Right ventricle myocardium inferior (tissue), 1 donor: ENCODE measurements at regions not wholly inside any gene's neighbourhood (a gene's known extent, or its start where the extent isn't known, plus 50 kb on each side); places are given as distances from the start of the nearest gene placed in this dataset.
"Not testable (repeated sequence)": the region's sequence is repeated elsewhere in the genome, so short reads cannot be mapped to it uniquely, and the experiment has no call there.

ENCODE experiments used
- ATAC-seq: fragments of 200-7000 bp; cut with Tn5 transposase; one replicate; pipeline ENCODE4 v1.9.1; 2020; ENCODE audit warnings: mild to moderate bottlenecking, moderate library complexity
- DNase-seq: peaks from one replicate; pipeline ENCODE4 v3.0.0; 2021; ENCODE audit errors: missing footprints
- intact Hi-C: fragments of 100-400 bp; cut with DNase I; formaldehyde crosslinking; loops from one replicate; pipeline ENCODE4 v1.11.0; 2022
- donor health status: DM: no; HTN: yes; CAD: no; lungs with severe emphysema.

DNA sequence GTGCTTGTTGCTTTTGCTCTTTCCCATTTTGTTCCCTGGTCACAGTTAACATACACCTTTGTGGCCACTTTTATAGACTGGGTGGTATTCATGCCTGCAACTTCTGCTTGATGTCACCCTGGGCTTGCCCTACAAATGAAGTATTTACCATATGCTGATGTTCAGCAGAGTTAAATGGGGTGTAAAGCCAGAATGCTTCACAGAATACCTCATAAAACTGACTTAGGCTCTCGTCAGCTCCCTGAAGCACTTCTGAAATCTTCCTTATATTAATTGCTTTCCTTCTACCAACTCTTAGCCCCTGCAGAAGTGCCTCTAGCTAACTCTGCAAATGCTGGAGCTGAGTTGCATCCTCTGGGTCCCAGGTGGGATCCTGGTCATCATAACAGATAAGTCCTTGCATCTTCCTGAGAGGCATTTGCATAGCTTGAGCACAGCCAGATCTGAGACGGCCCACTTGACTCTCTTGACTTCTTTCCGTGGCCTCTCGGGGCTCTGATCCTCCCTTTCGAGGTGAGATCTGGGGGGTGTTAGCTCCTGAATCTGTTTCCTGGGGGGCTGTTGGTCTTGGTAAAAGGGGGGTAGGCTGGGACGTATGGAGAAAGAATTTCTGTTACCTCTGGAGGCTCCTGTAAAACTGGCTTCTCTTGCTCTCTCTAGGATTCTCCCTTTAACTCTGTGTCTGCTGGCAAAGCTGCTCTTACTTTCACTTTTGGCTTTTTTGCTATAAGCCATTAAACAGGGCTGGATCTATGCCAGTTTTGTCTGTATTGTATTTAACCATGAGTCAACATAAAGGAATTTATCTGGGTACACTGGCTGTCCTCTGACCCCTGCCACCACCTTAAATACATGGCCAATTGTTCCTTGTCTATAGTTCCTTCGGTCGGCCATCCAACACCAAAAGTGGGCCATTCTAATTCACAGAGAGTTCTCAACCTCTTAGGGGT, 223.0 kb upstream of the SYNCRIP start:
- no peak for ATAC-seq
- intact Hi-C loops, result loop anchor here (10.0 kb wide), 1 partner anchor 221 kb away; the partner anchor contains the start of gene SYNCRIP
- no peak for DNase-seq

DNA sequence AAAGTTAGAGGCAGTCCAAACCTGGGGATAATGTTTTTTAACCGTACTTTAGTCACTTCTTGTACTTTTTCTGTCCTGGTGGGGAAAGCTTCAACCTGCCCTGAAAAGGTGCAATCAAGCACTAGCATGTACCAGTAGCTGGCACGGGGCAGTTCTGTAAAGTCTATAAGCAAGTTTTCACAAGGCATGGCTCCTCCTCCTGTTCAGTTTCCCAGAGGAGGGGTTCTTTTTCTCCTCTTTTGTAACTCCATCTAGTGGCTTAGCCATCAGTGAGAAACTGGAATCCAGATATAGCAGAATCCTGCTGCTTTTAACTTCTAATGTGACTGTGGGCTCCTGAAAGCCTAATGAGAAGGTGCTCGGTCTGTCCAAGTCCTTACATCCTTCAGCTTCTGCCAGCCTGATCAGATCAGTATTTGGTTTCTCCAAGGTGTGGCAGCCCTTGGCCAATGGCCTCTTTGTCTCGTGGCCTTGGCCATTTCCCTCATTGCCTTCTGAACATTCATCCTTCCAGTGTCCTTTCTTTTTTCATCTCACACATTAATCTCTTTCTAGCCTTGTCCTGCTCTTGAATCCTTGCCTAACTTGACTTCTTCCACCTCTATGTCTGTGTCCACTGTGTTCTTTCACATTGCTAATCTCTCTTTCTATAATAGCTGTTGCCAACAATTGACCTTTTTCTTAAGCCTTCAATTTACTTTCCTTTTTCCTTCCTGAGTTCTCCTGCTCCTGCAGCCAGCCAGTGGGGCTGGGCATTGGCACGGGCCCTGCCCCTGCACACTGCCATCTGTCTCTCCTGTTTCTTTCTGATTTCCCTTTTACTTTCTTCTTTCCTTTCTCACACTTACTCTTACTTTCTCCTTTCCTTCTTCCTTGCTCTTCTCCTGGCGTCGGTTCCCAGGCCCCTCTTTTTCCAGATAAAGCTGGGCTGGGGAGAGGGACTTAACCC, 222.0 kb upstream of the SYNCRIP start:
- DNase-seq, result no peak
- intact Hi-C loops, result loop anchor here (10.0 kb wide), 1 partner anchor 220 kb away; the partner anchor contains the start of gene SYNCRIP
- peak; percentile 16 for ATAC-seq

DNA sequence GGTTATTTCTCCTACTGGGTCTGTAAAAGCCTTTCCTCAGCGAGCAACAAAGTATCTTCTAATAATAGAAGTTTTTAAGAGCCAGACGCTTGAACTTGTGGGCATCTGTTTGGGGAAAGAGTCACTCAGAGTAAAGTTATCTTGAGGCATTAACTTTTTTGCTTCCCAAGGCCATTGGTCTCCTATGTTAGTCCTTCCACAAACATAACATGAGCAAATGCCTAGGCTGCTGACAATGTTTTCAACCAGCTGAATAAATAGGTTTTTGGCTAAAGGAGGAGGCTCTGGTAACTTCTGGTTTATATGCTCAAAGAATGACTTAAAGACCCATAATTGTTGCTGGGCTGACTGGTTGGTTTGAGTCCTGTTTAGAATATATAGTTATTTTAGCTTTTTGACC, 213.5 kb upstream of the SYNCRIP start:
- ATAC-seq (no peak), DNase-seq (no peak)
- intact Hi-C loops, result no loop called here

DNA sequence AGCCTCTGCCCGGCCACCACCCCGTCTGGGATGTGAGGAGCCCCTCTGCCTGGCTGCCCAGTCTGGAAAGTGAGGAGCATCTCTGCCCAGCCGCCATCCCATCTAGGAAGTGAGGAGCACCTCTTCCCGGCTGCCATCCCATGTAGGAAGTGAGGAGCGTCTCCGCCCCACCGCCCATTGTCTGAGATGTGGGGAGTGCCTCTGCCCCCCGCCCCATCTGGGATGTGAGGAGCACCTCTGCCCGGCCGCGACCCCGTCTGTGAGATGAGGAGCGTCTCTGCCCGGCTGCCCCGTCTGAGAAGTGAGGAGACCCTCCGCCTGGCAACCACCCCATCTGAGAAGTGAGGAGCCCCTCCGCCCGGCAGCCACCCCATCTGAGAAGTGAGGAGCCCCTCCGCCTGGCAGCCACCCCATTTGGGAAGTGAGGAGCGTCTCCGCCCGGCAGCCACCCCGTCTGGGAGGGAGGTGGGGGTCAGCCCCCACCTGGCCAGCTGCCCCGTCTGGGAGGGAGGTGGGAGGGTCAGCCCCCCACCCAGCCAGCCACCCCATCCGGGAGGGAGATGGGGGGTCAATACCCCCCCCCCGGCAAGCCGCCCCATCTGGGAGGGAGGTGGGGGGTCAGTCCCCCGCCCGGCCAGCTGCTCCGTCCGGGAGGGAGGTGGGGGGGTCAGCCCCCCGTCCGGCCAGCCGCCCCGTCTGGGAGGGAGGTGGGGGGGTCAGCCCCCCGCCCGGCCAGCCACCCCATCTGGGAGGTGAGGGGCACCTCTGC, 195.8 kb upstream of the SYNCRIP start:
- intact Hi-C loops, ATAC-seq, DNase-seq: not testable (repeated sequence)

DNA sequence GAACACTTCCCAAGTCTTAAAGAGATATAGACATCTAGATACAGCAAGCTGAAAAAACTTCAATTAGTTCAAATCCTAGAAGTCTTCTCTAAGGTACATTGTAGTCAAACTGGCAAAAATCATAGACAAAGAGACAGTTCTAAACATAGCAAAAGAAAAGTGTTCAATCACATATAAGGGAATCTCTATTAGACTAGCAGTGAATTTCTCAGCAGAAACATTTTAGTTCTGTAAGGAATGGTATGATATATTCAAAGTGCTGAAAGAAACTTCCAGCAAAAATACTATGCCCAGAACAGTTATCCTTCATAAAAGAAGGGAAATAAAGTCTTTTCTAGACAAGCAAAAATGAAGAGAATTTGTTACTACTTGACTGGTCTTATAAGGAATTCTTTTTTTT, 186.3 kb upstream of the SYNCRIP start:
- DNase-seq (no peak), ATAC-seq (no peak)
- intact Hi-C loops, result no loop called here

DNA sequence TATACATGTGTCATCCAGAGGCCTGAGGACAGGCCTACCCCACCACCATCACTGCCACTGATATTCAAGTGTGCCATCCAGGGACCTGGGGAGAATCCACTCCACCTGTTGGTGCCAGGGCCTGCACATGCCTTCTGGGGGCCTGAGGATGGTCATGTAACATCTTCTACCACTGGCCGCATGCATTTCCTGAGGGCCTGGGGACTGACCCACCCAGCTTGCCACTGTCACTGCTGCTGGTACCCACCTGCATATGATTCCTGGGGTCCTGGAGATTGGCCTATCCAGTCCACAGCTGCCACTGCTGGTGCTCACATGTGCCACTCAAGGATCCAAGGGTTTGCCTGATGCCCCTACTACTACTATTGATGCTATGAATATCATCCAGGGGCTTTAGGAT, 184.3 kb upstream of the SYNCRIP start:
- ATAC-seq, result no peak
- DNase-seq, result no peak
- intact Hi-C loops, result no loop called here

DNA sequence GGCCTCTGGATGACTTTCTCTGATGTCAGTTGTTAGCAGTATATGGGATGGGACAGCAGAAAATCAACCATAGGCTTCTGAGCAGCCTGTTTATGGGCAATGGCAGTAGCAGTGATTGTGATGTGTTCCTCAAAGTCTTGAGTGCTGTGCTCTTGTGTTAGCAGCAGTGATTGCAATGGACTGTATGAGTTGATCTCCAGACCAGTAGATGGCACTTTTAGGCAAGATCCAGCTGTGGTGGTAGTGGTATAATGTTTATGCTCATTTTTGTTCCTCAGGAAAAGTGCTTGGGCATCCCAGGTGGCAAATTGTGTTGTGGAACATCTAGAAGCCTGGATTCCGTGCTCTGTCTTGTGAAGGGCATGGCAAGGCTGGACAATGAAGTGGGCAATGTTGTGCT, 181.6 kb upstream of the SYNCRIP start:
- intact Hi-C loops, result no loop called here
- ATAC-seq (no peak), DNase-seq (no peak)

DNA sequence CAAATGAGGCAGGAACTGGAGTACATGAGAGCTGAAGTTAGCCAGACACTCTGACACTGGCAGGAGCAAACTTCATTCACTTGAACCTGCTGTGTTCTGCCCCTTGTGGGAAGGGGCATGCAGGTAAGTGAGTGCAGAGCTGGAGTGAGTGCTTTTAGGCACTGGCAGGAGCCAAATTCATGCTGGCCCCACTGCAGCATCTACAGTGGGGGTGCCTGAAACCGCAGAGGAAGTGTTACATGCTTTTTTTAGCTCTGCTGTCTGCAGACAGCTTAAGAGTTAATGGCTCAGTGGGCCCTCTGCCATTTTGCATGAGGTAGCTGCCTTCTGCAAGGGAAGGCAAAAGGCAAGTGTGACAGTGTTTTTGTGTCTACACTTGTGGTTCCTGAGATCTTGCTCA, 167.9 kb upstream of the SYNCRIP start:
- ATAC-seq (no peak), DNase-seq (no peak)
- intact Hi-C loops, result no loop called here

DNA sequence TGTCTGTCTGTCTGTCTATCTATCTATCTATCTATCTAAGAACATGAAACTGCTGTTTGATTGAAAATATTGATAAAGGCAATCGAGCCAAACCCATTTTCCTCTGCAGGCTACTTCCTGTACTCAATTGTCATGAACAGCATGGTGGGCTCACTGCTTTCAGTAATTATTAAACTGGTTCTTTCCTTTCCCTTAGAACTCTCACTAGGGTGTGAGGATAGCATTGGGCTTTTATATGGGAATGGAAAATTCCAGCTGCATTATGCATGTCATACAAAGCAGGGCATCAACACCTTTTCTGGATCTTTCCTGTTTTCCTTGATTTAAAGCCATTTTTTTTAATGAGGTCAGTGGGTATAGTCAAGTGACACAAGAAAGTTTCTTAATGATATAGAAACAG, 161.0 kb upstream of the SYNCRIP start:
- no peak for ATAC-seq
- no peak for DNase-seq
- intact Hi-C loops, result no loop called here

DNA sequence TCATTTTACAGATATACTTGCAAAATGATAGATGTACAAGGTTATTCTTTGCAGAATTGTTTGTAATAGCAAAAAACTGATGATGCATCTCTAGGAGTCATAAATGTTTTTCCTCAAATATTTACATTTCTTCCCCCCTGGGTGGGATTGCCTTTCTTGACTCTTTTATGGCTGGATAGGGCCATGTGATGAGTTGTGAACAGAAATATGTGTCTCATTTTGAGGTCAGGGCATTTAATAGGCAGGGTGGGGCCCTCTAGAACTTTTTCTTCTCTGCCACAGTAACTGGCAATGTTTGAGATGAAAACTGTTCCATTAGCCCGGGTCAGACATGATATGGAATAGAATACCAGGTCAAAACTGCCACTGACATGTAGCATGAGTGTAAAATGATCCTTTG, 159.5 kb upstream of the SYNCRIP start:
- intact Hi-C loops, result no loop called here
- no peak for DNase-seq
- ATAC-seq, result no peak

DNA sequence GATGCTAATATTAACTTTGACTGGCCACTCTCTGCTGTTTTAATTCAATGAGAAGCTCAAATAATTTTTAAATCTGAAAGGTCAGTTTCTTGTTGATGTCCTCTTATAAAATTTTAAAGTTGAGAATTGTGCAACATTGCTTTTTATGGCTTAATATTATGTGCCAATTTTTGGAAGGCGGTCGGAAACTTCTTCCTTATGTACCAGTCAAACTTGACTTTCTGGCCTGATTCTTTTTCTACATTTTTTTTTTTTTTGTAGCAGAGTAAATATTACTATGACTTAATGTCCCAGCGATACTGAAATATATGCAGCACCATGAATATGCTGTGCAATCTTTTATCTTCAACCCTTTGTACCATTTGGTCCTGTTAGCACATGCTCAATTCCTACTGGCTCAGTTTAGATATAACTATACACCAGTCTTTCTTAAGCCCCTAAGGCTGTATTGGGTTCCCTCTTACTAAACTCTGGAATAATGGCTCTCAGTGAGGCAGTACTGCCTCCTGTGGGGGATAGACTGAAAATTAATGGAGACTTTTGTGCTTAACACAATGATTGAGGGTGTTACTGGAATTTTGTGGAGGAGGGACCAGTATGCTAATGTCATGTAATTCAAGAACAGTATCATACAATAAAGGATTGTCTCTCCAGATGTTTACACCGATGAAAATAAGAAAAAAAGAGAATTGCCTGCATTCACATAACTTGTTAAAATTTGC, 156.4 kb upstream of the SYNCRIP start:
- DNase-seq (no peak), ATAC-seq (no peak)
- intact Hi-C loops, result no loop called here

DNA sequence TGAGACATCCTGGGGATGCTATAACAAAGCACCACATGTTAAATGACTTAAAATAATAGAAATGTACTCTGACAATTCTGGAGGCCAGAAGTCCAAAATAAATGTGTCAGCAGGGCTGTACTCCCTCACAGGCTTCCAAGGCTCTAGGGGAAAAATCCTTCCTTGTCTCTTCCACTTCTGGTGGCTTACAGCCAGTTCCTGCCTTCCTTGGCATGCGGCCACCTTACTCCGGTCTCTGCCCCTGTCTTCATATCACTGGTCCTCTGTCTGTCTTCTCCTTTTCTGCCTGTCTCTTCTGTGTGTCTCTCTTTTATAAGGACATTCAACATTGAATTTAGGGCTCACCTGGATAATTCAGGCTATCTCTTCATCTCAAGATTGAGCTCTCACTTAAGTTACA, 155.3 kb upstream of the SYNCRIP start:
- DNase-seq, result no peak
- intact Hi-C loops, result no loop called here
- no peak for ATAC-seq

DNA sequence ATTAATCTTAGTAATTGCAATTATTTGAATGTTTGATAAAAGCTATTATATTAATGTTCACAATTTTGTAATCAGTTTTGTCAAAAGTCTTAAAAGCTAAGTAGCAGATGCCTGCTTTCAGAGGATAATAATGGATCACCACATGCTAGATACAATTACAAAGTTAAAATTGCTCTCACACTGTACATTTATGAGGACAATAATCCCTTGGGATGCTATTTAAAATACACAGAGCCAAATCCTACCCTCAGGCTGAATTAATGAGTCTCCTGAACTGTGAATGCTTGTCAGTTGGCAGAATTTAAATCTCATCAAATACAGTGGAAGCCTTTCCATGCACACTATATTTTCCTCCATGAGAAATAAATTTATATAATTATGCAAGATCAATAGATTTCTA, 153.3 kb upstream of the SYNCRIP start:
- no peak for DNase-seq
- ATAC-seq, result no peak
- intact Hi-C loops, result no loop called here

DNA sequence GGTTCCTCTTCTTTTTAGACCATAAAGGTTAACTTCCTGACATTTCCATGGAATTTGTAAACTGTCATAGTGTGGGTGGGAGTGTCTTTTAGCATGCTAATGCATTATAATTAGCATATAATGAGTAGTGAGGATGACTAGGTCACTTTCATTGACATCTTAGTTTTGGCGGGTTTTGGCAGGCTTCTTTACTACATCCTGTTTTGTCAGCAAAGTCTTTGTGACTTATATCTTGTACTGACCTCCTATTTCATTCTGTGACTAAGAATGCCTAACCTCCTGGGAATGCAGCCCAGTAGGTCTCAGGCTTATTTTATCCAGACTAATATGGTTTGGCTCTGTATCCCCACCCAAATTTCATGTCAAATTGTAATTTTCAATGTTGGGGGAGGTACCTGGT, 149.6 kb upstream of the SYNCRIP start:
- DNase-seq (no peak), ATAC-seq (no peak)
- intact Hi-C loops, result no loop called here

DNA sequence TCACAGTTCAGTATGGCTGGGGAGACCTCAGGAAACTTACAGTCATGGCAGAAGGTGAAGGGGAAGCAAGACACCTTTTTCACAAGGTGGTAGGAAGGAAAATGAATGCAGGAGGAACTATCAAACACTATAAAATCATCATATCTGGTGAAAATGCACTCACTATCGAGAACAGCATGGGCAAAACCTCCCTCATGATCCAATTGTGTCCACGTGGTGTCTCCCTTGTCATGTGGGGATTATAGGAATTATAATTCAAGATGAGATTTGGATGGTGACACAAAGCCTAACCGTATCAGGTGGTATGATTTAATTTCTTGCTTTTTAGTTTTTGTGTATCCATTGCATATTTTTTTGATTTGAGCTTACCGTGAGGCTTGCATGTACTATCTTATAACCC, 133.2 kb upstream of the SYNCRIP start:
- DNase-seq (no peak), ATAC-seq (no peak)
- intact Hi-C loops, result no loop called here

DNA sequence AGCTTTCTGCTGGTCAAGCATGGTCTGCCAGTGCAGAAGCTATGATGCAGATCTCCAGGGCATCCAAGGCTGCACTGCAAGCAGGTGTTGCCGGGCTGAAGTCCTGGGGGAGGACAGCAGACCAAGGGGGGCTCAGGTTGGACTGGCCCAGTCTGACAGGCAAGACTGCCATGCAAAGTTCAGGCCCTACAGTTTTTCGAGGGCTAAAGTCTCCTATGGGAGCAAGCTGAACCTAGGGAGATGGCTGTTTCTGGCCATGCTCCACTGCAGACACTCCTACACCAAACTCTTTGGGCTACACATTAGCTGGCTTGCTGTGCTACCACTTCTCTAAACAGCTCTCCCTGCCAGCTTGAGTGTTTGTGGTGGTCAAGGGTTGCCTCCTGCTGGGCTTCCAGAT, 130.0 kb upstream of the SYNCRIP start:
- intact Hi-C loops, result no loop called here
- ATAC-seq, result no peak
- no peak for DNase-seq

DNA sequence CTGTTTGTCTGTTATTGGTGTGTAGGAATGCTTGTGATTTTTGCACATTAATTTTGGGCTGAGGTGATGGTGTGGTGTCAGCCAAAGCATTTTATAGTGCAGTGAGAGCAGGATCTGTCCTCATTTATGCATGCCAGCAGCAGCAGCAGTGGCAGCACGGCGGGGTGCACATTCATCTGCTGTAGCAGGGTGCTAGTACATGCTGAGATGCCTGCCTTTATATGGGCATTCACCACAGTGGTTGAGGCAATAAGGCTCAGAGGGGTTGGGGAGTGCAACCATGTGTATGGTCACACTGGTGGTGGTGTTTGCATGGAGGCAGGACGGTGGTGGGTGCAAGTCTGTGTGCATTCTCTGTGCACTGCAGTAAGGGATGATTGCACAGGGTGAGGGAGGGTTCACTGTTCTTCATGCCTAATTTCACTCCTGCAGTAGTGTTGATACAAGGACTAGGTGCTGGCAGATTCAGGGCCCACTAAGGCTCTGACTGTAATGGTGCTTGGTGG, 129.3 kb upstream of the SYNCRIP start:
- no peak for ATAC-seq
- intact Hi-C loops, result no loop called here
- DNase-seq, result no peak

DNA sequence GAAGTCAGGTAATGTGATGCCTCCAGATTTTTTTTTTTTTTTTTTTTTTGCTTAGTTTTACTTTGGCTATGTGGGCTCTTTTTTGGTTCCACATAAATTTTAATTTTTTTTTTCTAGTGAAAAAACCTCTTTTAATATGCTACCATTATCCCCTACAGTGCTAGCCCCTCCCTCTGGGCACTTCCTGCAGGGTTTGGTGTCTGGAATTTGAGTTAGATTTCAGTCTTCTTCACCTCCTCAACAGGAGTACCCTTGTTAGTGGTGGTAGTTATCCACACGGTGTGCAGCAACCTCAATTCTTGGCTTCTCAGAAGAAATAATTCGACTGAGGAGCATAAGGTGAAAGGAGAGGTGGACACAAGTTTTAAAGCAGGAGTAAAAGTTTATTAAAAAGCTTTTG, 128.8 kb upstream of the SYNCRIP start:
- intact Hi-C loops, result no loop called here
- no peak for ATAC-seq

More for the DNA sequence above, 128.8 kb upstream of the SYNCRIP start:
- no peak for DNase-seq
